ENCODE measurements at regions not wholly inside any gene's neighbourhood (a gene's known extent, or its start where the extent isn't known, plus 50 kb on each side); places are given as distances from the start of the nearest gene placed in this dataset.
"Not testable (repeated sequence)": the region's sequence is repeated elsewhere in the genome, so short reads cannot be mapped to it uniquely, and the experiment has no call there.

GRCh38 chr6:142016666-142017065, 116.1 kb upstream of the GJE1 start:
- not testable (repeated sequence) for DNase-seq

GRCh38 chr6:142015463-142015862, 117.3 kb upstream of the GJE1 start:
- not testable (repeated sequence) for DNase-seq

GRCh38 chr6:142015011-142015410, 117.7 kb upstream of the GJE1 start:
- DNase-seq: no peak

GRCh38 chr6:142014515-142014914, 118.2 kb upstream of the GJE1 start:
- no peak for DNase-seq

- no peak for DNase-seq
Observed at GRCh38 chr6:142013875-142014495, 118.7 kb upstream of the GJE1 start.

- DNase-seq: no peak
Observed at GRCh38 chr6:142013287-142013686, 119.4 kb upstream of the GJE1 start.

- no peak for DNase-seq
Observed at GRCh38 chr6:142011775-142012174, 121.0 kb upstream of the GJE1 start.

- no peak for DNase-seq
Observed at GRCh38 chr6:142011156-142011555, 121.6 kb upstream of the GJE1 start.

- no peak for DNase-seq
Observed at GRCh38 chr6:142009647-142010046, 123.1 kb upstream of the GJE1 start.

- DNase-seq: no peak
Observed at GRCh38 chr6:142008781-142009180, 123.9 kb upstream of the GJE1 start.

GRCh38 chr6:142008016-142008735, 124.5 kb upstream of the GJE1 start:
- no peak for DNase-seq

- DNase-seq: no peak
Observed at GRCh38 chr6:142005021-142005420, 127.7 kb upstream of the GJE1 start.

- DNase-seq: no peak
Observed at GRCh38 chr6:142002825-142003405, 129.8 kb upstream of the GJE1 start.

- DNase-seq: no peak
Observed at GRCh38 chr6:141996823-141997222, 135.9 kb upstream of the GJE1 start.

GRCh38 chr6:141992109-141992508, 140.6 kb upstream of the GJE1 start:
- DNase-seq: no peak

GRCh38 chr6:141990840-141991239, 141.9 kb upstream of the GJE1 start:
- no peak for DNase-seq

GRCh38 chr6:141989706-141989959, 143.1 kb upstream of the GJE1 start:
- DNase-seq: no peak

- DNase-seq: peak; percentile 20
Observed at GRCh38 chr6:141988954-141989705, 143.6 kb upstream of the GJE1 start.

- no peak for DNase-seq
Observed at GRCh38 chr6:141988327-141988726, 144.4 kb upstream of the GJE1 start.

- no peak for DNase-seq
Observed at GRCh38 chr6:141986457-141986856, 146.3 kb upstream of the GJE1 start.

GRCh38 chr6:141981190-141981589, 151.5 kb upstream of the GJE1 start:
- DNase-seq: no peak

- no peak for DNase-seq
Observed at GRCh38 chr6:141977782-141978181, 154.9 kb upstream of the GJE1 start.

GRCh38 chr6:141976994-141977393, 155.7 kb upstream of the GJE1 start:
- no peak for DNase-seq

Data from RPMI8226 (cell line).